K562 (cell line): ENCODE measurements at regions not wholly inside any gene's neighbourhood (a gene's known extent, or its start where the extent isn't known, plus 50 kb on each side); places are given as distances from the start of the nearest gene placed in this dataset.

Experiments
- KAT7 ChIP-seq: sonication (generic); formaldehyde crosslinking; IDR thresholded peaks from 2 replicates; pipeline ENCODE4 v1.8.0; 2022; ENCODE audit warnings: missing genetic modification reagents, mild to moderate bottlenecking, borderline replicate concordance
- PATZ1 ChIP-seq: fragments of 250-450 bp; sonication (Bioruptor Pico); IDR thresholded peaks from 2 replicates; pipeline ENCODE4 v1.5.0; 2020; ENCODE audit warnings: mild to moderate bottlenecking, borderline replicate concordance
- TF ChIP-seq, protein P1 (sequence below): sonication (generic); formaldehyde crosslinking; IDR thresholded peaks from 2 replicates; pipeline ENCODE4 v1.8.1; 2022; ENCODE audit warnings: missing genetic modification reagents
- TF ChIP-seq, protein P2 (sequence below): IDR thresholded peaks from 3 replicates; pipeline ENCODE4 v1.6.1; 2011; ENCODE audit warnings: borderline replicate concordance, mild to moderate bottlenecking; ENCODE audit not compliant: insufficient read length, insufficient read depth
- TF ChIP-seq, protein P3 (sequence below): fragments of 250-450 bp; sonication (Bioruptor Pico); IDR thresholded peaks from 2 replicates; pipeline ENCODE4 v1.8.0; 2021; ENCODE audit warnings: moderate library complexity, mild to moderate bottlenecking, inconsistent platforms

DNA sequence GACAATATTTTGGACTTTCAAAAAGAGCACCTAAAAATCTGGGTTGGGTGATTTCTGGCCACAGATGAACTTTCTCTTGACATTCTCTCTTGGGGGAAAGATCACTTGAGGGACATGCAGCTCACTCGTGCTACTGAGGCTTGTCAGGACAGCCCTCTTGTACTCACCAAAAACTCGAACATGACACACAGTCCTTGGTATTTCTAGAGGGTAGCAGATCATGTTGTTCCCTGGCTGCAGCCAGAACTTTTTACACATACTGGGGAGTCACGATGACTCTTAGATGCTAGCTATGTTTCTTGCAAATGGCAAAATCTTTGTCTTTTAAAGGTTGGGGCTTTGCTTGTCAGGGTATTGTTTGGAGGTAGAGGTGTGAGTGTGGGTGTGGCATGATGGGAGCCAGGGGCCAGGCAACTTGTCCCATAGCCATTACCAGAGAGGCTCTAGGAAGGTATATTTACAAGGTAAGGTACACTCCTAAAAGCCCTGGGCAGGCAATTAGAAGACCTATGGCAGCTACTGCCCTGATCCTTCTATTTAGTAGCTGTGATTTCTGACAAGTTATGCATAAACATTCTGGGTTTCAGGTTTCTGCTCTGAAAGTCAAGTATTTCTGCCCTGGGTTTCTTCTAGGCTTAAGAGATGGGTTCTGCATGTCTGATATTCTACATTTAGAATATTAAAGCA is 241.7 kb upstream of the TLL1 start (continued):
- TF ChIP-seq PATZ1 (CRISPR knock-in tag) = no peak
- TF ChIP-seq, protein P1, sequence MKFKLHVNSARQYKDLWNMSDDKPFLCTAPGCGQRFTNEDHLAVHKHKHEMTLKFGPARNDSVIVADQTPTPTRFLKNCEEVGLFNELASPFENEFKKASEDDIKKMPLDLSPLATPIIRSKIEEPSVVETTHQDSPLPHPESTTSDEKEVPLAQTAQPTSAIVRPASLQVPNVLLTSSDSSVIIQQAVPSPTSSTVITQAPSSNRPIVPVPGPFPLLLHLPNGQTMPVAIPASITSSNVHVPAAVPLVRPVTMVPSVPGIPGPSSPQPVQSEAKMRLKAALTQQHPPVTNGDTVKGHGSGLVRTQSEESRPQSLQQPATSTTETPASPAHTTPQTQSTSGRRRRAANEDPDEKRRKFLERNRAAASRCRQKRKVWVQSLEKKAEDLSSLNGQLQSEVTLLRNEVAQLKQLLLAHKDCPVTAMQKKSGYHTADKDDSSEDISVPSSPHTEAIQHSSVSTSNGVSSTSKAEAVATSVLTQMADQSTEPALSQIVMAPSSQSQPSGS = no peak
- TF ChIP-seq, protein P2, sequence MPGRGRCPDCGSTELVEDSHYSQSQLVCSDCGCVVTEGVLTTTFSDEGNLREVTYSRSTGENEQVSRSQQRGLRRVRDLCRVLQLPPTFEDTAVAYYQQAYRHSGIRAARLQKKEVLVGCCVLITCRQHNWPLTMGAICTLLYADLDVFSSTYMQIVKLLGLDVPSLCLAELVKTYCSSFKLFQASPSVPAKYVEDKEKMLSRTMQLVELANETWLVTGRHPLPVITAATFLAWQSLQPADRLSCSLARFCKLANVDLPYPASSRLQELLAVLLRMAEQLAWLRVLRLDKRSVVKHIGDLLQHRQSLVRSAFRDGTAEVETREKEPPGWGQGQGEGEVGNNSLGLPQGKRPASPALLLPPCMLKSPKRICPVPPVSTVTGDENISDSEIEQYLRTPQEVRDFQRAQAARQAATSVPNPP = no peak
- TF ChIP-seq, protein P3, sequence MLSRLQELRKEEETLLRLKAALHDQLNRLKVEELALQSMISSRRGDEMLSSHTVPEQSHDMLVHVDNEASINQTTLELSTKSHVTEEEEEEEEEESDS (CRISPR knock-in tag) = no peak
- no peak for TF ChIP-seq KAT7 (CRISPR knock-in tag)
